SK-N-SH (cell line): ENCODE measurements at regions not wholly inside any gene's neighbourhood (a gene's known extent, or its start where the extent isn't known, plus 50 kb on each side); places are given as distances from the start of the nearest gene placed in this dataset.

Source experiments
- CTCF ChIA-PET: fragments of 300-600, 350-600 bp; formaldehyde crosslinking; extraction: SDS; loops from one replicate; lab custom pipeline; 2021; lab: Yijun Ruan, JAX
- POLR2A ChIA-PET: fragments of 350-600 bp; sonication (Branson Sonifier 250); formaldehyde crosslinking; extraction: SDS; loops from one replicate; lab custom pipeline; 2020; ENCODE audit warnings: antibody characterized with exemption, inconsistent platforms; lab: Yijun Ruan, JAX
- DNase-seq: peaks from one replicate; pipeline ENCODE4 v3.0.0; 2012
- H2AFZ ChIP-seq: fragments of 200-600 bp; sonication (generic); 2 replicates; pipeline ENCODE4 v1.8.1; 2016; ENCODE audit warnings: antibody characterized with exemption, mild to moderate bottlenecking, low read depth
- H3F3A ChIP-seq: fragments of 200-600 bp; sonication (generic); replicated peaks from 2 replicates; pipeline ENCODE3; 2016; ENCODE audit warnings: antibody characterized with exemption, mild to moderate bottlenecking; ENCODE audit not compliant: insufficient read depth
- H3K27ac ChIP-seq, 2 experiments: fragments of 200-500 bp in 1 of 2; fragments of 200-600 bp in 1 of 2; sonication (Bioruptor generic) in 1 of 2; sonication (generic), shearing (Covaris generic) in 1 of 2; 2 replicates each; pipeline versions ENCODE4 v1.5.1 to v1.6.1; 2014 to 2016; ENCODE audit warnings: low read depth in 2 of 2, inconsistent platforms in 1 of 2, low read length in 1 of 2, mild to moderate bottlenecking in 1 of 2, mixed read lengths in 1 of 2
- H3K27me3 ChIP-seq: fragments of 200-600 bp; sonication (generic), shearing (Covaris generic); 2 replicates; pipeline ENCODE4 v1.6.1; 2016; ENCODE audit warnings: mixed run types; ENCODE audit not compliant: insufficient read depth
- H3K36me3 ChIP-seq, 2 experiments: fragments of 200-500 bp in 1 of 2; fragments of 200-600 bp in 1 of 2; sonication (Bioruptor generic) in 1 of 2; sonication (generic) in 1 of 2; replicated peaks in 1 of 2; 2 replicates each; pipeline versions ENCODE3 to v1.5.1; 2014 to 2016; ENCODE audit warnings: low read length in 1 of 2, mild to moderate bottlenecking in 1 of 2; ENCODE audit not compliant: insufficient read depth in 2 of 2, control insufficient read depth in 1 of 2
- H3K4me1 ChIP-seq, 2 experiments: fragments of 200-500 bp in 1 of 2; fragments of 200-600 bp in 1 of 2; sonication (Bioruptor generic) in 1 of 2; sonication (generic), shearing (Covaris generic) in 1 of 2; 2 replicates each; pipeline versions ENCODE4 v1.5.1 to v1.6.1; 2014 to 2016; ENCODE audit warnings: low read depth in 1 of 2, low read length in 1 of 2, mixed run types in 1 of 2; ENCODE audit not compliant: insufficient read depth in 2 of 2, control insufficient read depth in 1 of 2
- H3K4me2 ChIP-seq: fragments of 200-600 bp; sonication (generic), shearing (Covaris generic); 2 replicates; pipeline ENCODE4 v1.6.1; 2017; ENCODE audit warnings: mixed run types
- H3K4me3 ChIP-seq, 2 experiments: fragments of 200-500 bp in 1 of 2; fragments of 200-600 bp in 1 of 2; sonication (Bioruptor generic) in 1 of 2; sonication (generic), shearing (Covaris generic) in 1 of 2; 2 replicates each; pipeline versions ENCODE4 v1.5.1 to v1.8.1; 2014 to 2016; ENCODE audit warnings: low read depth in 2 of 2, inconsistent platforms in 1 of 2, low read length in 1 of 2, mild to moderate bottlenecking in 1 of 2, mixed read lengths in 1 of 2, moderate library complexity in 1 of 2
- H3K79me2 ChIP-seq: fragments of 200-600 bp; sonication (generic); 2 replicates; pipeline ENCODE4 v1.8.1; 2017; ENCODE audit warnings: mild to moderate bottlenecking; ENCODE audit not compliant: insufficient read depth
- H3K9ac ChIP-seq: fragments of 200-600 bp; sonication (generic); 2 replicates; pipeline ENCODE4 v1.6.1; 2017; ENCODE audit warnings: mixed run types
- H3K9me2 ChIP-seq: fragments of 200-600 bp; sonication (generic); 2 replicates; pipeline ENCODE4 v1.6.1; 2017; ENCODE audit warnings: mixed run types
- H3K9me3 ChIP-seq: fragments of 200-600 bp; sonication (generic); 2 replicates; pipeline ENCODE4 v1.6.1; 2017; ENCODE audit warnings: mixed run types, mild to moderate bottlenecking, moderate library complexity
- H4K20me1 ChIP-seq: fragments of 200-600 bp; sonication (generic); 2 replicates; pipeline ENCODE4 v1.6.1; 2017; ENCODE audit warnings: mild to moderate bottlenecking, mixed run types; ENCODE audit not compliant: insufficient read depth
- CHD2 ChIP-seq: fragments of 150-350 bp; IDR thresholded peaks from 2 replicates; pipeline ENCODE4 v1.6.1; 2018; ENCODE audit warnings: low read length; ENCODE audit not compliant: partially characterized antibody
- EP300 ChIP-seq, 2 experiments: IDR thresholded peaks; 2 replicates each; pipeline versions ENCODE4 v1.4.0 to v1.6.1; 2012; ENCODE audit warnings: borderline replicate concordance in 1 of 2, low read depth in 1 of 2, low read length in 1 of 2
- FOXJ3 ChIP-seq: sonication (generic); formaldehyde crosslinking; IDR thresholded peaks from 2 replicates; pipeline ENCODE4 v1.5.1; 2020; ENCODE audit warnings: mild to moderate bottlenecking, missing genetic modification reagents
- NFIC ChIP-seq: IDR thresholded peaks from 2 replicates; pipeline ENCODE4 v1.4.0; 2012; ENCODE audit warnings: borderline replicate concordance
- RFX5 ChIP-seq: IDR thresholded peaks from 2 replicates; pipeline ENCODE4 v1.6.1; 2012; ENCODE audit warnings: mild to moderate bottlenecking, improper control_type of control experiment, low read length
- RXRA ChIP-seq: IDR thresholded peaks from 2 replicates; pipeline ENCODE4 v1.4.0; 2012; ENCODE audit warnings: low read depth, mild to moderate bottlenecking, borderline replicate concordance
- SMC3 ChIP-seq: IDR thresholded peaks from 2 replicates; pipeline ENCODE4 v1.6.1; 2012; ENCODE audit warnings: low read depth, low read length, improper control_type of control experiment
- TAF1 ChIP-seq: IDR thresholded peaks from 2 replicates; pipeline ENCODE4 v1.6.1; 2012; ENCODE audit warnings: low read depth, mild to moderate bottlenecking, low read length, moderate library complexity, borderline replicate concordance
- TCF12 ChIP-seq: IDR thresholded peaks from 2 replicates; pipeline ENCODE4 v1.4.0; 2012
- YY1 ChIP-seq: IDR thresholded peaks from 2 replicates; pipeline ENCODE4 v1.4.0; 2012; ENCODE audit warnings: low read depth, mild to moderate bottlenecking
- WGBS: methylation state at CpG from one replicate; pipeline ENCODE4 v1.1.6; 2017; ENCODE audit warnings: low lambda C conversion rate; 5-methylcytosine and 5-hydroxymethylcytosine counted together
- TF ChIP-seq, protein P1 (sequence below): fragments of 150-350 bp; IDR thresholded peaks from 2 replicates; pipeline ENCODE4 v1.6.1; 2016; ENCODE audit warnings: mild to moderate bottlenecking, low read depth, low read length
- TF ChIP-seq, protein P2 (sequence below): IDR thresholded peaks from 2 replicates; pipeline ENCODE4; 2012
- TF ChIP-seq, protein P3 (sequence below): IDR thresholded peaks from 2 replicates; pipeline ENCODE4 v1.4.0; 2012; ENCODE audit warnings: low read depth

DNA sequence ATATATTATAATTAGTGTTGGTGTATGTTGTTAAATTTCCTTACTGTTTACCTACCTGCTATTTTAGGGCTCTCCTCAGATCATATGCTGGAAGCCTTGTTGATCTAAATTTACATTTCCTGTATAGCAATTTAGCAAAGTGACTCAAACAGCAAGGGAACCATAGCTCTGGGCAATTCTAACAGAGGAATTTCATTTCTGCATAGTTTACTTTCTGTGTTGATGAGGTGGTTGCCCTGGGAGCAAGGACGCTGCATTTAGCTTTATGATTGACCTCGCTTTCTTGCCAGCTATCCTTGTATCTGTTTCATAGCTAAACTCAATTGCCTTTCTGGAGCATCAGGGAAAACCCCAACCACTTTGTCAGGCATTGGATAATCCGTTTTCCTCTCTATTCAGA is 810.8 kb downstream of the GRIK2 start:
- no peaks in the 10 kb centered on the region for H4K20me1 ChIP-seq
- H3K9me2 ChIP-seq, result no peaks in the 10 kb centered on the region
- WGBS, result 14% methylated on average over 3 of the region's 3 CpGs
- TF ChIP-seq, protein P1, sequence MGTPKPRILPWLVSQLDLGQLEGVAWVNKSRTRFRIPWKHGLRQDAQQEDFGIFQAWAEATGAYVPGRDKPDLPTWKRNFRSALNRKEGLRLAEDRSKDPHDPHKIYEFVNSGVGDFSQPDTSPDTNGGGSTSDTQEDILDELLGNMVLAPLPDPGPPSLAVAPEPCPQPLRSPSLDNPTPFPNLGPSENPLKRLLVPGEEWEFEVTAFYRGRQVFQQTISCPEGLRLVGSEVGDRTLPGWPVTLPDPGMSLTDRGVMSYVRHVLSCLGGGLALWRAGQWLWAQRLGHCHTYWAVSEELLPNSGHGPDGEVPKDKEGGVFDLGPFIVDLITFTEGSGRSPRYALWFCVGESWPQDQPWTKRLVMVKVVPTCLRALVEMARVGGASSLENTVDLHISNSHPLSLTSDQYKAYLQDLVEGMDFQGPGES, result no peak
- TF ChIP-seq FOXJ3 (no peak), NFIC (no peak), TCF12 (no peak), TAF1 (no peak), RFX5 (no peak), YY1 (no peak), CHD2 (no peak)
- no peak overlapping the region for H3K4me3 ChIP-seq
- no peaks in the 10 kb centered on the region for H3K4me1 ChIP-seq
- H3K9ac ChIP-seq, result no peak overlapping the region
- H3K79me2 ChIP-seq, result no peaks in the 10 kb centered on the region
- no peak for DNase-seq
- no peaks in the 10 kb centered on the region for H3F3A ChIP-seq
- CTCF ChIA-PET, result no interaction called here
- POLR2A ChIA-PET, result no interaction called here
- no peak overlapping the region for H3K27ac ChIP-seq
- no peaks in the 10 kb centered on the region for H3K36me3 ChIP-seq
- H2AFZ ChIP-seq, result no peak overlapping the region
- no peaks in the 10 kb centered on the region for H3K9me3 ChIP-seq
- no peaks in the 10 kb centered on the region for H3K27me3 ChIP-seq
- H3K4me2 ChIP-seq, result no peak overlapping the region

DNA sequence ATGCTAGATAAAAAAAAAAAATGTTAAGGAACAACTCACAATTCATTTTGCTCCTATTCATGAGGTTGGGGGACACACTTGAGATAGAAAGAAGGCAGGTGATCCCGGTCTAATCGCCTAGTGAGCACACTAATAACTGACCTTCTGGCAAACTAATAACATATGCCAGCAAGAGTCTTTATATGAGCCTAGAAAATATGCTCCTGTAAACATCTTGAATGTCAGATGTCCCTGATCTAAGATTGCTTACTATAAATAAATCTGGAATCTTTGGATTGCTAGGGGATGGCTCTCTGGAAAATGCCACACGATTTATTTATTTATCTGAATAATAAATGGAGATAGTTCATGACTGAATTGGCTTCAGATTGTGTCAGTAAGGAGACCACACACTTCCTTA is 821.9 kb downstream of the GRIK2 start:
- Histone ChIP-seq H3K27ac (no peak overlapping the region), H3K27me3 (no peaks in the 10 kb centered on the region), H4K20me1 (no peaks in the 10 kb centered on the region), H3K9ac (no peak overlapping the region), H3K9me2 (no peaks in the 10 kb centered on the region), H2AFZ (no peak overlapping the region), H3K36me3 (no peaks in the 10 kb centered on the region), H3K4me2 (no peak overlapping the region), H3K4me1 (no peaks in the 10 kb centered on the region), H3F3A (no peaks in the 10 kb centered on the region), H3K9me3 (no peaks in the 10 kb centered on the region), H3K4me3 (no peak overlapping the region), H3K79me2 (no peaks in the 10 kb centered on the region)
- ChIA-PET POLR2A (no interaction called here), CTCF (no interaction called here)
- 56% methylated on average over 3 of the region's 3 CpGs for WGBS
- DNase-seq, result no peak
- TF ChIP-seq, protein P2, sequence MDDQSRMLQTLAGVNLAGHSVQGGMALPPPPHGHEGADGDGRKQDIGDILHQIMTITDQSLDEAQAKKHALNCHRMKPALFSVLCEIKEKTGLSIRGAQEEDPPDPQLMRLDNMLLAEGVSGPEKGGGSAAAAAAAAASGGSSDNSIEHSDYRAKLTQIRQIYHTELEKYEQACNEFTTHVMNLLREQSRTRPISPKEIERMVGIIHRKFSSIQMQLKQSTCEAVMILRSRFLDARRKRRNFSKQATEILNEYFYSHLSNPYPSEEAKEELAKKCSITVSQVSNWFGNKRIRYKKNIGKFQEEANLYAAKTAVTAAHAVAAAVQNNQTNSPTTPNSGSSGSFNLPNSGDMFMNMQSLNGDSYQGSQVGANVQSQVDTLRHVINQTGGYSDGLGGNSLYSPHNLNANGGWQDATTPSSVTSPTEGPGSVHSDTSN, result no peak
- no peak for TF ChIP-seq SMC3
- no peak for TF ChIP-seq RXRA
- no peak for TF ChIP-seq NFIC
- TF ChIP-seq EP300 (IDR thresholded peaks at IDR 0.05; ENCODE audit: borderline replicate concordance in 1 of 2, low read depth in 1 of 2, low read length in 1 of 2), result no peak
- TF ChIP-seq, protein P3, sequence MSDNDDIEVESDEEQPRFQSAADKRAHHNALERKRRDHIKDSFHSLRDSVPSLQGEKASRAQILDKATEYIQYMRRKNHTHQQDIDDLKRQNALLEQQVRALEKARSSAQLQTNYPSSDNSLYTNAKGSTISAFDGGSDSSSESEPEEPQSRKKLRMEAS, result no peak
